ENCODE measurements at regions not wholly inside any gene's neighbourhood (a gene's known extent, or its start where the extent isn't known, plus 50 kb on each side); places are given as distances from the start of the nearest gene placed in this dataset.
"Not testable (repeated sequence)": the region's sequence is repeated elsewhere in the genome, so short reads cannot be mapped to it uniquely, and the experiment has no call there.

DNA sequence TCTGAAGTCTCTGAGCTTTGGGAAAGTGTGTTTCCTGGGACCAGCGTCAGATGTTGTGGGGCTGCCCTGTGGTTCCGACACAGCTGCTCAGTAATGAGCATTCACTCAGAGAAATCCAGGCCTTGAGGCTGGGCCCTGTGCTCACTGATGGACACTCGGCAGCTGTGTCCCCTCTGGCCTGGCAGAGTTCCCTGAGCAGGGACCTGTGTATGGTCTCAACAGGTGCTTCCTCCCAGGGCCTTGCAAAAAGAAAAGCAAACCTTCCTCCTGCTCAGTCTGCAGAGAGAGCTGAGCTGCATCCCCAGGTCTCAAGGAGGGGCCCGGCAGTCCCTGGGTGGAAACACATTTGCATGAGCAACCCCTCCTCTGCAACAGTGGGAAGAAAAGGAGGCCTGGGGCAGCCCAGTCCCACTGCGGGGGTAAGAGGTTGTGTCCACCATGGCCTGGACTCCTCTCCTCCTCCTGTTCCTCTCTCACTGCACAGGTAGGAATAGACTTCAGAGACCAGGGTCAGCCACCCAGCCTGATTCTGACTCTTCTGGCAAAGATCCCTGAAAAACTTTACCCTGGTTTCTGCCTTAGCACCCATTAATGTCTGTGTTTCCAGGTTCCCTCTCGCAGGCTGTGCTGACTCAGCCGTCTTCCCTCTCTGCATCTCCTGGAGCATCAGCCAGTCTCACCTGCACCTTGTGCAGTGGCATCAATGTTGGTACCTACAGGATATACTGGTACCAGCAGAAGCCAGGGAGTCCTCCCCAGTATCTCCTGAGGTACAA is 131.2 kb downstream of the VPREB1 start:
- 23% methylated on average over 7 of the region's 7 CpGs for WGBS

GRCh38 chr22:22376352-22376706 is 131.7 kb downstream of the VPREB1 start:
- H3K27me3 ChIP-seq (ENCODE audit: control insufficient read depth in 2 of 2, insufficient read depth in 1 of 2, low read length in 1 of 2), result no peaks in the 10 kb centered on the region
- H3K27ac ChIP-seq (ENCODE audit: low read depth in 1 of 2, low read length in 1 of 2), result no peak overlapping the region
- H3K36me3 ChIP-seq (ENCODE audit: control insufficient read depth in 2 of 2, insufficient read depth in 2 of 2, low read length in 1 of 2), result no peaks in the 10 kb centered on the region
- DNase-seq (ENCODE audit: low read depth in 6 of 9, low spot score in 9 of 9), result no peak
- H3K9me3 ChIP-seq (ENCODE audit: control insufficient read depth in 2 of 2, insufficient read depth in 1 of 2, low read length in 1 of 2), result no peaks in the 10 kb centered on the region
- H3K4me1 ChIP-seq (ENCODE audit: control insufficient read depth in 2 of 2, insufficient read depth in 2 of 2, low read length in 2 of 2), result peaks cover 0 to under 1% of the 10 kb centered on the region in 2 donors
- no peak overlapping the region for H3K4me3 ChIP-seq (ENCODE audit: low read length in 2 of 2)
- 76% methylated on average over 3 of the region's 3 CpGs for WGBS

More for the DNA sequence above, 131.2 kb downstream of the VPREB1 start:
- Histone ChIP-seq H3K4me1 (ENCODE audit: control insufficient read depth in 2 of 2, insufficient read depth in 2 of 2, low read length in 2 of 2) (peaks cover 0 to 5% of the 10 kb centered on the region in 2 donors), H3K27ac (ENCODE audit: low read depth in 1 of 2, low read length in 1 of 2) (no peak overlapping the region), H3K9me3 (ENCODE audit: control insufficient read depth in 2 of 2, insufficient read depth in 1 of 2, low read length in 1 of 2) (no peaks in the 10 kb centered on the region), H3K36me3 (ENCODE audit: control insufficient read depth in 2 of 2, insufficient read depth in 2 of 2, low read length in 1 of 2) (no peaks in the 10 kb centered on the region), H3K27me3 (ENCODE audit: control insufficient read depth in 2 of 2, insufficient read depth in 1 of 2, low read length in 1 of 2) (no peaks in the 10 kb centered on the region), H3K4me3 (ENCODE audit: low read length in 2 of 2) (no peak overlapping the region)
- peak in 1 of 9 donors; percentile 37 for DNase-seq (ENCODE audit: low read depth in 6 of 9, low spot score in 9 of 9)

- H3K27ac ChIP-seq (ENCODE audit: low read depth in 1 of 2, low read length in 1 of 2); H3K27me3 ChIP-seq (ENCODE audit: control insufficient read depth in 2 of 2, insufficient read depth in 1 of 2, low read length in 1 of 2); H3K9me3 ChIP-seq (ENCODE audit: control insufficient read depth in 2 of 2, insufficient read depth in 1 of 2, low read length in 1 of 2); H3K4me3 ChIP-seq (ENCODE audit: low read length in 2 of 2); DNase-seq (ENCODE audit: low read depth in 6 of 9, low spot score in 9 of 9); H3K4me1 ChIP-seq (ENCODE audit: control insufficient read depth in 2 of 2, insufficient read depth in 2 of 2, low read length in 2 of 2); H3K36me3 ChIP-seq (ENCODE audit: control insufficient read depth in 2 of 2, insufficient read depth in 2 of 2, low read length in 1 of 2): not testable (repeated sequence)
- 97% methylated on average over 6 of the region's 6 CpGs for WGBS
Observed at GRCh38 chr22:22376884-22377283, 131.7 kb downstream of the ZNF280B start.

GRCh38 chr22:22377335-22377734 is 131.2 kb downstream of the ZNF280B start:
- Histone ChIP-seq H3K4me1 (ENCODE audit: control insufficient read depth in 2 of 2, insufficient read depth in 2 of 2, low read length in 2 of 2) (no peaks in the 10 kb centered on the region), H3K27ac (ENCODE audit: low read depth in 1 of 2, low read length in 1 of 2) (no peak overlapping the region), H3K36me3 (ENCODE audit: control insufficient read depth in 2 of 2, insufficient read depth in 2 of 2, low read length in 1 of 2) (no peaks in the 10 kb centered on the region), H3K4me3 (ENCODE audit: low read length in 2 of 2) (no peak overlapping the region), H3K27me3 (ENCODE audit: control insufficient read depth in 2 of 2, insufficient read depth in 1 of 2, low read length in 1 of 2) (no peaks in the 10 kb centered on the region), H3K9me3 (ENCODE audit: control insufficient read depth in 2 of 2, insufficient read depth in 1 of 2, low read length in 1 of 2) (no peaks in the 10 kb centered on the region)
- no peak for DNase-seq (ENCODE audit: low read depth in 6 of 9, low spot score in 9 of 9)

GRCh38 chr22:22378446-22379415 is 129.8 kb downstream of the ZNF280B start:
- DNase-seq (ENCODE audit: low read depth in 6 of 9, low spot score in 9 of 9), result no peak
- H3K4me1 ChIP-seq (ENCODE audit: control insufficient read depth in 2 of 2, insufficient read depth in 2 of 2, low read length in 2 of 2), result no peaks in the 10 kb centered on the region
- H3K9me3 ChIP-seq (ENCODE audit: control insufficient read depth in 2 of 2, insufficient read depth in 1 of 2, low read length in 1 of 2), result no peaks in the 10 kb centered on the region
- no peaks in the 10 kb centered on the region for H3K36me3 ChIP-seq (ENCODE audit: control insufficient read depth in 2 of 2, insufficient read depth in 2 of 2, low read length in 1 of 2)
- no peak overlapping the region for H3K4me3 ChIP-seq (ENCODE audit: low read length in 2 of 2)
- no peaks in the 10 kb centered on the region for H3K27me3 ChIP-seq (ENCODE audit: control insufficient read depth in 2 of 2, insufficient read depth in 1 of 2, low read length in 1 of 2)
- no peak overlapping the region for H3K27ac ChIP-seq (ENCODE audit: low read depth in 1 of 2, low read length in 1 of 2)
- 91% methylated on average over 8 of the region's 8 CpGs for WGBS

DNA sequence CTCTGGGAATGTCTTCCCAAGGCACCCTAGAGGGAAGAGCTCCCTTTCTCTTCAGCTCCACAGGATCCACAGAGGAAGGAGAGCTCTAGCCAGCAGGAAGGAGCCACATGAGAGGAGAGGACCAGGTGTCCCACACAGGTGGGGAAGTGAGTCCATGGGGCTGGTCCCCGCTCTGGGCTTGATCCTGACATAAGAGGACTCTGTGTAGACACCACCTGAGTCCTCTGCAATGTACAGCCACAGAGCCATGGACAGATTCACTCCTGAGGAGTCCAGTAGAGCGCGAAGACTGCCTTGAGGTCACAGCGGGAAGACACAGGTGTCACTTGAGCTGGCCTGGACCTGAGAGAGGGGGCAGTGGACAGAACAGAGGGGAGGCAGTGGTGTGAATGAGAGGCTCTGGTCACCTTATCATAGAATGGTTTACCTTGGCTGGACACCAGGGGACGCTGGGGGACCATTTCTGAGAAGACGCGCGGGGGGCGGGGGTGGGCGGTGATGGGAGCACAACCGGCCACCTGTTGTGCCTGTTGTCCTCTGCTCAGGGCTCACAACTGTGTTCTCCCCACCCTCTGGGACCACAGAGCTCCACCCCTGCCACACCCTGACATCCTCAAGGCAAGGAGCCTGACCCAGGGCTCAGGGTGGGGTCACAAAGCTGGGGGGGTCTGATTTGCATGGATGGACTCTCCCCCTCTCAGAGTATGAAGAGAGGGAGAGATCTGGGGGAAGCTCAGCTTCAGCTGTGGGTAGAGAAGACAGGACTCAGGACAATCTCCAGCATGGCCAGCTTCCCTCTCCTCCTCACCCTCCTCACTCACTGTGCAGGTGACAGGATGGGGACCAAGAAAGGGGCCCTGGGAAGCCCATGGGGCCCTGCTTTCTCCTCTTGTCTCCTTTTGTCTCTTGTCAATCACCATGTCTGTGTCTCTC is 128.2 kb downstream of the ZNF280B start:
- no peaks in the 10 kb centered on the region for H3K9me3 ChIP-seq (ENCODE audit: control insufficient read depth in 2 of 2, insufficient read depth in 1 of 2, low read length in 1 of 2)
- H3K4me3 ChIP-seq (ENCODE audit: low read length in 2 of 2), result no peak overlapping the region
- 48% methylated on average over 11 of the region's 11 CpGs for WGBS
- H3K36me3 ChIP-seq (ENCODE audit: control insufficient read depth in 2 of 2, insufficient read depth in 2 of 2, low read length in 1 of 2), result no peaks in the 10 kb centered on the region
- no peaks in the 10 kb centered on the region for H3K27me3 ChIP-seq (ENCODE audit: control insufficient read depth in 2 of 2, insufficient read depth in 1 of 2, low read length in 1 of 2)
- no peak overlapping the region for H3K27ac ChIP-seq (ENCODE audit: low read depth in 1 of 2, low read length in 1 of 2)
- peak in 2 of 9 donors; percentile 39 to 48 for DNase-seq (ENCODE audit: low read depth in 6 of 9, low spot score in 9 of 9)
- H3K4me1 ChIP-seq (ENCODE audit: control insufficient read depth in 2 of 2, insufficient read depth in 2 of 2, low read length in 2 of 2), result no peaks in the 10 kb centered on the region

DNA sequence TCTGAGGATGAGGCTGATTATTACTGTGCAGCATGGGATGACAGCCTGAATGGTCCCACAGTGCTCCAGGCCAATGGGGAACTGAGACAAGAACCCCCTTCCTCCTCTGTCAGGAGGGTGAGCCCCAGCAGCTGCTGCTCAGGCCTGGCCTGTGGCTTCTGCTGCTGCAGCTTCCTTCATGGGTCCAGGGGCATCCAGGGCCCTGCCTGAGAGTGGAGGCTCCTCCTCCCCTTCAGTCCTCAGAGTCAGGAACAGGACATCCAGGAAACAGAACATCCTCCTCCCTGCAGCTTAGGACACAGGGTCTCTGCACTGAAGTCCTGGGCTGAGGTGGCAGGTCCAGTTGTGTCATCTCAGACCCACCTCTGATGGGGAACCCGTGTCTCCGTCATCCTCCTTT is 127.2 kb downstream of the ZNF280B start:
- H3K36me3 ChIP-seq (ENCODE audit: control insufficient read depth in 2 of 2, insufficient read depth in 2 of 2, low read length in 1 of 2); DNase-seq (ENCODE audit: low read depth in 6 of 9, low spot score in 9 of 9); H3K27ac ChIP-seq (ENCODE audit: low read depth in 1 of 2, low read length in 1 of 2); H3K4me3 ChIP-seq (ENCODE audit: low read length in 2 of 2); H3K9me3 ChIP-seq (ENCODE audit: control insufficient read depth in 2 of 2, insufficient read depth in 1 of 2, low read length in 1 of 2); H3K27me3 ChIP-seq (ENCODE audit: control insufficient read depth in 2 of 2, insufficient read depth in 1 of 2, low read length in 1 of 2); H3K4me1 ChIP-seq (ENCODE audit: control insufficient read depth in 2 of 2, insufficient read depth in 2 of 2, low read length in 2 of 2): not testable (repeated sequence)
- WGBS, result 100% methylated on average over 2 of the region's 2 CpGs

- no peak for DNase-seq (ENCODE audit: low read depth in 6 of 9, low spot score in 9 of 9)
- no peak overlapping the region for H3K27ac ChIP-seq (ENCODE audit: low read depth in 1 of 2, low read length in 1 of 2)
- H3K36me3 ChIP-seq (ENCODE audit: control insufficient read depth in 2 of 2, insufficient read depth in 2 of 2, low read length in 1 of 2), result no peaks in the 10 kb centered on the region
- H3K9me3 ChIP-seq (ENCODE audit: control insufficient read depth in 2 of 2, insufficient read depth in 1 of 2, low read length in 1 of 2), result no peaks in the 10 kb centered on the region
- H3K4me3 ChIP-seq (ENCODE audit: low read length in 2 of 2), result no peak overlapping the region
- no peaks in the 10 kb centered on the region for H3K4me1 ChIP-seq (ENCODE audit: control insufficient read depth in 2 of 2, insufficient read depth in 2 of 2, low read length in 2 of 2)
- H3K27me3 ChIP-seq (ENCODE audit: control insufficient read depth in 2 of 2, insufficient read depth in 1 of 2, low read length in 1 of 2), result no peaks in the 10 kb centered on the region
- 69% methylated on average over 3 of the region's 3 CpGs for WGBS
Observed at GRCh38 chr22:22384267-22384666, 124.3 kb downstream of the ZNF280B start.
